ENCODE measurements at regions not wholly inside any gene's neighbourhood (a gene's known extent, or its start where the extent isn't known, plus 50 kb on each side); places are given as distances from the start of the nearest gene placed in this dataset.

- intact Hi-C loops (cut with DNase I): no loop called here
- Histone ChIP-seq H3K27ac (peak overlapping the region in 2 of 4 donors; percentile 9 to 66), H3K4me3 (no peak overlapping the region), H3K36me3 (no peaks in the 10 kb centered on the region), H3K27me3 (no peaks in the 10 kb centered on the region), H3K4me1 (peaks cover under 1 to 6% (median 4%) of the 10 kb centered on the region in 3 donors), H3K9me3 (no peaks in the 10 kb centered on the region)
- TF ChIP-seq POLR2A (IDR thresholded peaks at IDR 0.05) (no peak), CTCF (IDR thresholded peaks at IDR 0.05) (no peak)
- DNase-seq: no peak
- 69 to 86% methylated on average over 9 to 11 of the region's 14 CpGs for WGBS, 2 donors
Measured at GRCh38 chr7:33837356-33837851, 67.9 kb upstream of the BMPER start.

DNA sequence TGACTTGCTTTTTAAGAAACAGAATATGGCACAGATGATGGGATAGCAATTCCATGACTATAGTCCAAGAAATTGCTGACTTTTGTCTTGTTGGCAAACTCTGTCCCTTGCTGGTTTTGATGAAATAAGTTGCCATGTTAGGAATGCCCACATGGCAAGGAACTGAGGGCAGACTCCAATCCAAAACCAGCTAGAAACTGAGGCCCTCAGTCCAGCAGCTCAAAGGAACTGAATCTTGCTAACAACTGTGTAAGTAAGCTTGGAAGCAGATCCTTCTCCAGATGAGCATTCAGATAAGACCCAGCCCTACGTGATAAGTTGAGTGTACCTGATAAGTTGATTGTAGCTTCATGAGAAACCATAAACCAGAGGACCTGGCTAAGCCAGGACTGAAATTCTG is 64.3 kb upstream of the BMPER start:
- Histone ChIP-seq H3K36me3 (no peaks in the 10 kb centered on the region), H3K9me3 (no peaks in the 10 kb centered on the region), H3K4me3 (no peak overlapping the region), H3K27me3 (no peaks in the 10 kb centered on the region), H3K27ac (no peak overlapping the region), H3K4me1 (peaks cover 0 to 8% (median 0%) of the 10 kb centered on the region in 3 donors)
- no peak for DNase-seq
- TF ChIP-seq POLR2A (IDR thresholded peaks at IDR 0.05) (no peak), CTCF (IDR thresholded peaks at IDR 0.05) (no peak)
- intact Hi-C loops (cut with DNase I): no loop called here
- WGBS, 2 donors: 75 to 100% methylated on average over 1 of the region's 1 CpG

- 32 to 34% methylated on average over 3 of the region's 3 CpGs for WGBS, 2 donors
- Histone ChIP-seq H3K9me3 (no peaks in the 10 kb centered on the region), H3K36me3 (no peaks in the 10 kb centered on the region), H3K27me3 (no peaks in the 10 kb centered on the region), H3K27ac (no peak overlapping the region), H3K4me1 (peaks cover 0 to 8% (median 0%) of the 10 kb centered on the region in 3 donors), H3K4me3 (no peak overlapping the region)
- intact Hi-C loops (cut with DNase I): no loop called here
- no peak for TF ChIP-seq CTCF (IDR thresholded peaks at IDR 0.05)
- DNase-seq: no peak
Measured at GRCh38 chr7:33841705-33842129, 63.6 kb upstream of the BMPER start.

DNA sequence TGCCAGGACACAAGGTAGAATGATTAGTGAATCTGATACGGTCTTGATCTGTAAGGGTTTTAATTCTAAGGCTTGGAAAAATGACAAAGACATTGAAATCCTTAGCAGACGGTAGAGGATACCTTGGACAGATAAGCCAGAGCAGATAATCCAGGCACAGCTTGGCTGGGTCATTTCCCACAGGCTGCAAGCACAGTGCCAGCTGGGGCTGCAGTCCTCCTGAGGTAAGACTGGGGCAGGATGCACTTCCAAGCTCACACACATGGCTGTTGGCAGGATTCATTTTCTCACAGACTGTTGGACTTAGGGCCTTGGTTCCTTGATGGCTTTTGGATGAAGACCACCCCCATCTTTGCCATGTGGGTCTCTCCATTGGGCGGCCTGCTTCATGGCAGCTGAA is 63.2 kb upstream of the BMPER start:
- H3K27ac ChIP-seq: no peak overlapping the region
- no peak for DNase-seq
- H3K27me3 ChIP-seq: no peaks in the 10 kb centered on the region
- H3K36me3 ChIP-seq: no peaks in the 10 kb centered on the region
- intact Hi-C loops (cut with DNase I): no loop called here
- 53 to 67% methylated on average over 3 of the region's 3 CpGs for WGBS, 2 donors
- H3K4me1 ChIP-seq: peaks cover 0 to 5% (median 0%) of the 10 kb centered on the region in 3 donors
- no peak for TF ChIP-seq CTCF (IDR thresholded peaks at IDR 0.05)
- no peak for TF ChIP-seq POLR2A (IDR thresholded peaks at IDR 0.05)
- no peak overlapping the region for H3K4me3 ChIP-seq
- no peaks in the 10 kb centered on the region for H3K9me3 ChIP-seq

- no peak for DNase-seq
- WGBS, 2 donors: 66 to 71% methylated on average over 9 to 11 of the region's 11 CpGs
- intact Hi-C loops (cut with DNase I): no loop called here
- no peaks in the 10 kb centered on the region for H3K27me3 ChIP-seq
- H3K36me3 ChIP-seq: no peaks in the 10 kb centered on the region
- H3K4me1 ChIP-seq: peaks cover 0 to 4% (median 0%) of the 10 kb centered on the region in 3 donors
- TF ChIP-seq POLR2A (IDR thresholded peaks at IDR 0.05) (no peak), CTCF (IDR thresholded peaks at IDR 0.05) (no peak)
- no peak overlapping the region for H3K4me3 ChIP-seq
- no peak overlapping the region for H3K27ac ChIP-seq
- no peaks in the 10 kb centered on the region for H3K9me3 ChIP-seq
Measured at GRCh38 chr7:33845991-33846509, 59.3 kb upstream of the BMPER start.

Data from esophagus squamous epithelium (tissue), 5 donors.